HepG2 (cell line): ENCODE measurements at regions not wholly inside any gene's neighbourhood (a gene's known extent, or its start where the extent isn't known, plus 50 kb on each side); places are given as distances from the start of the nearest gene placed in this dataset.

Experiments used
- BHLHE40 ChIP-seq: IDR thresholded peaks from 2 replicates; pipeline ENCODE4 v1.6.1; 2011; ENCODE audit warnings: low read length, improper control_type of control experiment
- CENPBD1 ChIP-seq: sonication (generic); formaldehyde crosslinking; IDR thresholded peaks from 2 replicates; pipeline ENCODE4 v1.8.0; 2022; ENCODE audit warnings: missing genetic modification reagents, low read depth, mild to moderate bottlenecking, borderline replicate concordance
- FOSL2 ChIP-seq: sonication (generic); formaldehyde crosslinking; IDR thresholded peaks from 2 replicates; pipeline ENCODE4 v1.4.0; 2020; ENCODE audit warnings: missing genetic modification reagents
- FOXA3 ChIP-seq: IDR thresholded peaks from 2 replicates; pipeline ENCODE4 v1.6.1; 2016; ENCODE audit warnings: missing genetic modification reagents, missing compliant biosample characterization
- FOXC1 ChIP-seq: sonication (generic); formaldehyde crosslinking; IDR thresholded peaks from 2 replicates; pipeline ENCODE4 v1.8.0; 2022; ENCODE audit warnings: mild to moderate bottlenecking, missing genetic modification reagents, borderline replicate concordance
- HMGXB4 ChIP-seq, 2 experiments: sonication (generic) in 1 of 2; formaldehyde crosslinking in 1 of 2; IDR thresholded peaks; 2 replicates each; pipeline versions ENCODE4 v1.4.0 to v1.6.1; 2018 to 2020; ENCODE audit warnings: missing genetic modification reagents in 2 of 2, borderline replicate concordance in 1 of 2, low read depth in 1 of 2, mild to moderate bottlenecking in 1 of 2, missing biosample characterization in 1 of 2
- HNF1A ChIP-seq, 2 experiments: sonication (generic) in 1 of 2; formaldehyde crosslinking in 1 of 2; IDR thresholded peaks; 2 replicates each; pipeline versions ENCODE4 v1.4.0 to v1.6.1; 2016 to 2020; ENCODE audit warnings: borderline replicate concordance in 1 of 2, low read depth in 1 of 2, mild to moderate bottlenecking in 1 of 2, missing genetic modification reagents in 1 of 2
- HOMEZ ChIP-seq: IDR thresholded peaks from 2 replicates; pipeline ENCODE4 v1.6.1; 2016; ENCODE audit warnings: low read depth
- MEF2D ChIP-seq: sonication (generic); formaldehyde crosslinking; IDR thresholded peaks from 2 replicates; pipeline ENCODE4 v1.5.1; 2020; ENCODE audit warnings: mild to moderate bottlenecking, missing genetic modification reagents
- NR2F6 ChIP-seq, 2 experiments: IDR thresholded peaks; 2 replicates each; pipeline ENCODE4 v1.6.1; 2016; ENCODE audit warnings: antibody characterized with exemption in 1 of 2, mild to moderate bottlenecking in 1 of 2
- RCOR2 ChIP-seq: IDR thresholded peaks from 2 replicates; pipeline ENCODE4 v1.6.1; 2016; ENCODE audit warnings: missing biosample characterization, missing genetic modification reagents
- SALL2 ChIP-seq: sonication (generic); formaldehyde crosslinking; IDR thresholded peaks from 2 replicates; pipeline ENCODE4 v1.8.1; 2023; ENCODE audit warnings: mild to moderate bottlenecking, missing genetic modification reagents, inconsistent platforms
- SMYD3 ChIP-seq: sonication (generic); formaldehyde crosslinking; IDR thresholded peaks from 2 replicates; pipeline ENCODE4 v1.8.1; 2023; ENCODE audit warnings: mild to moderate bottlenecking, missing genetic modification reagents
- ZNF12 ChIP-seq: sonication (generic); formaldehyde crosslinking; IDR thresholded peaks from 2 replicates; pipeline ENCODE4 v1.5.0; 2020; ENCODE audit warnings: missing genetic modification reagents
- ZNF232 ChIP-seq: sonication (generic); formaldehyde crosslinking; IDR thresholded peaks from 2 replicates; pipeline ENCODE4 v1.4.0; 2020; ENCODE audit warnings: missing genetic modification reagents, borderline replicate concordance
- ZNF598 ChIP-seq: sonication (generic); formaldehyde crosslinking; IDR thresholded peaks from 2 replicates; pipeline ENCODE4 v1.5.1; 2020; ENCODE audit warnings: mild to moderate bottlenecking, missing genetic modification reagents, borderline replicate concordance
- ZXDC ChIP-seq: sonication (generic); formaldehyde crosslinking; IDR thresholded peaks from 2 replicates; pipeline ENCODE4 v1.5.0; 2020; ENCODE audit warnings: mild to moderate bottlenecking, missing genetic modification reagents

- TF ChIP-seq ZXDC (CRISPR knock-in tag) = no peak
- peak; percentile 35; the same call in 1 of the 2 replicates for TF ChIP-seq FOSL2 (CRISPR knock-in tag)
- no peak for TF ChIP-seq ZNF232 (CRISPR knock-in tag)
- no peak for TF ChIP-seq SALL2 (CRISPR knock-in tag)
- peak; percentile 51; the same call in 1 of the 2 replicates for TF ChIP-seq SMYD3 (CRISPR knock-in tag)
- peak; percentile 65; the same call in 1 of the 2 replicates for TF ChIP-seq RCOR2 (CRISPR knock-in tag)
- TF ChIP-seq BHLHE40 = peak; percentile 95
- TF ChIP-seq HNF1A (IDR thresholded peaks at IDR 0.05; ENCODE audit: low read depth) = no peak
- TF ChIP-seq HNF1A (CRISPR knock-in tag; IDR thresholded peaks at IDR 0.05; ENCODE audit: borderline replicate concordance) = no peak
- TF ChIP-seq ZNF598 (CRISPR knock-in tag) = no peak
- no peak; the same call in 1 of the 2 replicates for TF ChIP-seq ZNF12 (CRISPR knock-in tag)
- TF ChIP-seq NR2F6 (IDR thresholded peaks at IDR 0.05) = peak; percentile 67
- peak; percentile 59 for TF ChIP-seq NR2F6 (CRISPR knock-in tag; IDR thresholded peaks at IDR 0.05)
- TF ChIP-seq HOMEZ (CRISPR knock-in tag) = peak; percentile 93
- no peak for TF ChIP-seq FOXC1 (CRISPR knock-in tag)
- peak; percentile 98 for TF ChIP-seq FOXA3
- TF ChIP-seq HMGXB4 (CRISPR knock-in tag; IDR thresholded peaks at IDR 0.05; ENCODE audit: borderline replicate concordance in 1 of 2, low read depth in 1 of 2) = peak in 1 of 2 experiments; percentile 47; a peak in 1 of 4 replicates
- no peak for TF ChIP-seq CENPBD1
- peak; percentile 99 for TF ChIP-seq MEF2D (CRISPR knock-in tag)
Measured at GRCh38 chr12:76621582-76622024, 62.0 kb upstream of the OSBPL8 start (continued).
